H1 (cell line): ENCODE measurements at regions not wholly inside any gene's neighbourhood (a gene's known extent, or its start where the extent isn't known, plus 50 kb on each side); places are given as distances from the start of the nearest gene placed in this dataset.

ENCODE experiments used
- CTCF ChIA-PET: fragments of 300-600 bp; sonication (Branson Sonifier 250); formaldehyde crosslinking; loops from one replicate; lab custom pipeline; 2021; ENCODE audit not compliant: partially characterized antibody; lab: Charles Lee
- POLR2A ChIA-PET: fragments of 300-600 bp; sonication (Branson Sonifier 250); formaldehyde crosslinking; loops from one replicate; lab custom pipeline; 2021; ENCODE audit warnings: inconsistent platforms; ENCODE audit not compliant: partially characterized antibody; lab: Charles Lee
- DNase-seq, 2 experiments: peaks; one replicate each; pipeline versions ENCODE4 v3.0.0 to v3.0.0-alpha.2; 2010 to 2022; ENCODE audit warnings: low spot score in 2 of 2, low read depth in 1 of 2, mixed read lengths in 1 of 2
- FAIRE-seq: peaks from 2 replicates; lab custom pipeline; 2011; peaks lifted over from hg19 to GRCh38; lab: Jason Lieb, UNC
- H2AFZ ChIP-seq: 2 replicates; pipeline ENCODE4 v1.8.1; 2012; ENCODE audit warnings: low read length, inconsistent platforms
- H2AK5ac ChIP-seq: 2 replicates; pipeline ENCODE4 v1.6.1; 2013; ENCODE audit warnings: low read depth, low read length
- H2BK120ac ChIP-seq: replicated peaks from 2 replicates; pipeline ENCODE3; 2013; ENCODE audit warnings: low read depth, low read length, inconsistent platforms
- H2BK12ac ChIP-seq: 2 replicates; pipeline ENCODE4 v1.6.1; 2013; ENCODE audit warnings: low read depth, low read length
- H2BK15ac ChIP-seq: 2 replicates; pipeline ENCODE4 v1.6.1; 2013; ENCODE audit warnings: low read length
- H2BK20ac ChIP-seq: 2 replicates; pipeline ENCODE4 v1.6.1; 2013; ENCODE audit warnings: low read length
- H2BK5ac ChIP-seq: 2 replicates; pipeline ENCODE4 v1.6.1; 2013; ENCODE audit warnings: low read depth, low read length
- H3K14ac ChIP-seq: 2 replicates; pipeline ENCODE4 v1.6.1; 2013; ENCODE audit warnings: inconsistent platforms; ENCODE audit not compliant: insufficient read length
- H3K18ac ChIP-seq: 2 replicates; pipeline ENCODE4 v1.6.1; 2013; ENCODE audit warnings: low read length; ENCODE audit errors: extremely low read depth
- H3K23ac ChIP-seq: 2 replicates; pipeline ENCODE4 v1.6.1; 2013; ENCODE audit warnings: inconsistent platforms; ENCODE audit not compliant: insufficient read length
- H3K23me2 ChIP-seq: 2 replicates; pipeline ENCODE4 v1.6.1; 2013; ENCODE audit warnings: low read depth, low read length
- H3K27ac ChIP-seq: 2 replicates; pipeline ENCODE4 v1.6.1; 2011; ENCODE audit warnings: low read depth, low read length, inconsistent platforms
- H3K27me3 ChIP-seq, 4 experiments: replicated peaks in 1 of 4; 1 replicate in 1 of 4; 2 replicates in 3 of 4; pipeline versions ENCODE4 v1.6.1 to v1.8.1; 2011 to 2013; ENCODE audit warnings: low read length in 3 of 4, mild to moderate bottlenecking in 3 of 4, inconsistent platforms in 2 of 4, mixed read lengths in 2 of 4, moderate library complexity in 1 of 4; ENCODE audit not compliant: control insufficient read depth in 3 of 4, insufficient read depth in 3 of 4; ENCODE audit errors: extremely low read depth in 1 of 4
- H3K36me3 ChIP-seq, 4 experiments: 2 replicates each; pipeline versions ENCODE4 v1.6.1 to v1.8.1; 2011 to 2013; ENCODE audit warnings: mild to moderate bottlenecking in 4 of 4, low read length in 3 of 4, moderate library complexity in 2 of 4, control low read depth in 1 of 4, inconsistent platforms in 1 of 4; ENCODE audit not compliant: insufficient read depth in 4 of 4, control insufficient read depth in 2 of 4
- H3K4ac ChIP-seq: replicated peaks from 2 replicates; pipeline ENCODE3; 2013; ENCODE audit warnings: low read length, low read depth, mixed read lengths, inconsistent platforms; ENCODE audit not compliant: insufficient read length
- H3K4me1 ChIP-seq, 4 experiments: replicated peaks in 1 of 4; 1 replicate in 1 of 4; 2 replicates in 3 of 4; pipeline versions ENCODE4 v1.6.1 to v1.8.1; 2011 to 2013; ENCODE audit warnings: low read length in 3 of 4, inconsistent platforms in 2 of 4, mixed read lengths in 1 of 4; ENCODE audit not compliant: insufficient read depth in 4 of 4, control insufficient read depth in 3 of 4
- H3K4me2 ChIP-seq, 2 experiments: 2 replicates each; pipeline versions ENCODE4 v1.6.1 to v1.8.1; 2011 to 2013; ENCODE audit warnings: low read depth in 2 of 2, low read length in 2 of 2, control low read depth in 1 of 2, inconsistent platforms in 1 of 2, mild to moderate bottlenecking in 1 of 2; ENCODE audit not compliant: insufficient read depth in 1 of 2
- H3K4me3 ChIP-seq, 4 experiments: fragments of 200-600, 300-600 bp in 1 of 4; sonication (generic), shearing (Covaris generic), sonication (Bioruptor Twin) in 1 of 4; 2 replicates each; pipeline versions ENCODE4 v1.5.1 to v1.8.1; 2011 to 2016; ENCODE audit warnings: low read length in 4 of 4, low read depth in 3 of 4, control low read depth in 2 of 4, inconsistent platforms in 2 of 4, mild to moderate bottlenecking in 2 of 4, mixed read lengths in 1 of 4, moderate library complexity in 1 of 4; ENCODE audit not compliant: insufficient read depth in 2 of 4; ENCODE audit errors: extremely low read depth in 1 of 4
- H3K56ac ChIP-seq: replicated peaks from 2 replicates; pipeline ENCODE3; 2013; ENCODE audit warnings: low read depth, mild to moderate bottlenecking, mixed read lengths, low read length, inconsistent platforms; ENCODE audit not compliant: insufficient read length
- H3K79me1 ChIP-seq: 2 replicates; pipeline ENCODE4 v1.6.1; 2013; ENCODE audit warnings: low read depth, low read length, control low read depth
- H3K79me2 ChIP-seq, 2 experiments: 2 replicates each; pipeline versions ENCODE4 v1.6.1 to v1.8.1; 2012 to 2013; ENCODE audit warnings: low read length in 2 of 2, mild to moderate bottlenecking in 2 of 2, inconsistent platforms in 1 of 2; ENCODE audit not compliant: insufficient read depth in 2 of 2, control insufficient read depth in 1 of 2
- H3K9ac ChIP-seq, 4 experiments: replicated peaks in 1 of 4; 1 replicate in 1 of 4; 2 replicates in 3 of 4; pipeline versions ENCODE4 v1.6.1 to v1.8.1; 2011 to 2013; ENCODE audit warnings: low read depth in 3 of 4, low read length in 3 of 4, control low read depth in 2 of 4, mild to moderate bottlenecking in 2 of 4, moderate library complexity in 2 of 4, inconsistent platforms in 1 of 4; ENCODE audit errors: extremely low read depth in 1 of 4
- H3K9me3 ChIP-seq, 2 experiments: 2 replicates each; pipeline versions ENCODE4 v1.6.1 to v1.8.1; 2012 to 2013; ENCODE audit warnings: mild to moderate bottlenecking in 2 of 2, moderate library complexity in 2 of 2, control low read depth in 1 of 2, inconsistent platforms in 1 of 2, low read depth in 1 of 2, low read length in 1 of 2, mixed read lengths in 1 of 2; ENCODE audit not compliant: insufficient read depth in 2 of 2
- H4K20me1 ChIP-seq, 2 experiments: replicated peaks in 1 of 2; 2 replicates each; pipeline versions ENCODE3 to v1.8.1; 2011 to 2013; ENCODE audit warnings: inconsistent platforms in 2 of 2, low read length in 2 of 2, mild to moderate bottlenecking in 1 of 2; ENCODE audit not compliant: insufficient read depth in 2 of 2, control insufficient read depth in 1 of 2
- H4K5ac ChIP-seq: 2 replicates; pipeline ENCODE4 v1.6.1; 2013; ENCODE audit warnings: low read length, low read depth, mixed read lengths, inconsistent platforms; ENCODE audit not compliant: insufficient read length
- H4K8ac ChIP-seq: 2 replicates; pipeline ENCODE4 v1.8.0; 2013; ENCODE audit warnings: mild to moderate bottlenecking, moderate library complexity, low read length, inconsistent platforms; ENCODE audit not compliant: insufficient read depth; ENCODE audit errors: extremely low read depth
- H4K91ac ChIP-seq: replicated peaks from 2 replicates; pipeline ENCODE3; 2013; ENCODE audit warnings: low read length, mixed read lengths, inconsistent platforms; ENCODE audit not compliant: insufficient read length
- CTBP2 ChIP-seq: IDR thresholded peaks from 2 replicates; pipeline ENCODE4 v1.7.0; 2011; ENCODE audit warnings: borderline replicate concordance, mild to moderate bottlenecking, moderate library complexity, mixed read lengths, low read length; ENCODE audit not compliant: insufficient read depth, insufficient read length
- FOSL1 ChIP-seq: IDR thresholded peaks from 2 replicates; pipeline ENCODE4 v1.6.1; 2011; ENCODE audit warnings: mild to moderate bottlenecking, low read depth, low read length, moderate library complexity; ENCODE audit not compliant: insufficient read depth
- GTF2F1 ChIP-seq: IDR thresholded peaks from 2 replicates; pipeline ENCODE4 v1.6.1; 2012; ENCODE audit warnings: low read depth, low read length, improper control_type of control experiment, borderline replicate concordance
- TBP ChIP-seq: IDR thresholded peaks from 2 replicates; pipeline ENCODE4 v1.6.1; 2011; ENCODE audit warnings: low read depth, low read length, improper control_type of control experiment
- TCF12 ChIP-seq: IDR thresholded peaks from 2 replicates; pipeline ENCODE4 v1.6.1; 2011; ENCODE audit warnings: low read depth, mild to moderate bottlenecking, low read length
- WGBS, 2 experiments: shearing (Covaris generic) in 1 of 2; methylation state at CpG; one replicate each; pipeline versions ENCODE4 v1.1.6 to v1.1.7; 2013 to 2015; ENCODE audit warnings: low lambda C conversion rate in 2 of 2, mixed read lengths in 2 of 2, inconsistent platforms in 1 of 2, low coverage in 1 of 2, missing lambda C conversion rate in 1 of 2; ENCODE audit not compliant: insufficient replicate concordance in 2 of 2, insufficient coverage in 1 of 2, insufficient read length in 1 of 2; ENCODE audit errors: extremely low coverage in 1 of 2, missing lambda C conversion rate in 1 of 2; 5-methylcytosine and 5-hydroxymethylcytosine counted together

DNA sequence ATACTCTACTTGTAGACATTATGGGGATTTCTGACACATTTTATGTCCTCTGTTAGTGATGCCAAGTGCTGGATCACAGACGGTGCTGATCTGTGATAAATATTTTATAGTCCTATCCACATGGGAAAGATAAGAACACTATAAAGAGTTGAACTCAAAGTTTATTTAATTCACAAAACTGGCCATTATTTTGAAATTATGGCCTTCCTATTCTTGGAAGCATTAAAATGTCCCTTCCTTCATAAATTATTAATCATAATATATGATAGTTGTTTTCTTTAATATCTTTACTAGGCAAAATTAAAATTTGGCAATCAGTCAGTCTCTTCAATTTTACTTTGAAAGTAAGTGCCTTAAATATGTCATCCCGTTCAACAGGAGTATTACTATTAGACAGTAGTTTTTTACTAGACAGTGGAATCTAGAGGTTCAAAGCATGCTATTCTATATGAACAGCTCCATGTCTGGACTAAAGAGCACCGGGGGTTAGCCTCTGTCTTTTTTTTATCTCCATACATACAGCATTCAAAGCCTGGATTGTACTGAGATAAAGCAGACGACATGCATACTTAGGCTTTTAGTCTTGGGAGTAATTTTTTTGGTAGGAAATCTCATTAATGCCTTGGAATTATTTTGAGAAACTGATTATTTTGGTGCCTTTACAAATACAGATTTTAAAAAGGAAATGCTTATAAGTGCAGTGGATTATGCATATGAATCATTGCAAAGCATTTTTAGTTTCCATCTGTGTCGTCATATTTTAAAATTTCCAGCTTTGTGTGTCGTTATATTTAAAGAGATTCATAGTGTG lies 306.1 kb upstream of the RGS6 start:
- 0 out of 7 replicates have a peak, but pooled peaks cover 0 to 2% (median 0%) of the 10 kb centered on the region in 4 experiments for H3K4me1 ChIP-seq
- H3K79me2 ChIP-seq, result no peaks in the 10 kb centered on the region
- no peak overlapping the region for H4K8ac ChIP-seq
- WGBS, 2 experiments, result 90% methylated on average over 6 of the region's 6 CpGs; no CpG with 5 or more reads in 1 of the 2 experiments
- H3K9ac ChIP-seq, result no peak overlapping the region
- H3K23ac ChIP-seq, result no peak overlapping the region
- H3K4me3 ChIP-seq, result no peak overlapping the region
- H3K18ac ChIP-seq, result no peak overlapping the region
- ChIA-PET CTCF (no interaction called here), POLR2A (no interaction called here)
- peaks cover 0 to 1% (median 0%) of the 10 kb centered on the region in 4 experiments; a peak in 1 of 7 replicates for H3K27me3 ChIP-seq
- no peaks in the 10 kb centered on the region for H3K79me1 ChIP-seq
- no peak overlapping the region for H2BK20ac ChIP-seq
- H2BK15ac ChIP-seq, result no peak overlapping the region
- H3K14ac ChIP-seq, result no peak overlapping the region
- no peaks in the 10 kb centered on the region for H3K9me3 ChIP-seq
- H4K91ac ChIP-seq, result no peak overlapping the region
- no peak overlapping the region for H3K56ac ChIP-seq
- no peak overlapping the region for H4K5ac ChIP-seq
- no peak overlapping the region for H3K27ac ChIP-seq
- FAIRE-seq (no peak), DNase-seq (no peak)
- H2BK12ac ChIP-seq, result no peak overlapping the region
- TF ChIP-seq GTF2F1 (no peak), FOSL1 (no peak), TCF12 (no peak), TBP (no peak), CTBP2 (no peak)
- H2AFZ ChIP-seq, result no peak overlapping the region
- no peaks in the 10 kb centered on the region for H3K23me2 ChIP-seq
- no peak overlapping the region for H2BK120ac ChIP-seq
- no peak overlapping the region for H3K4ac ChIP-seq
- peaks cover 0 to 3% (median 3%) of the 10 kb centered on the region in 4 experiments; a peak in 2 of 8 replicates for H3K36me3 ChIP-seq
- H3K4me2 ChIP-seq, result no peak overlapping the region
- H2AK5ac ChIP-seq, result no peak overlapping the region
- H4K20me1 ChIP-seq, result no peaks in the 10 kb centered on the region
- H2BK5ac ChIP-seq, result no peak overlapping the region
